GM18505 (cell line): ENCODE measurements at regions not wholly inside any gene's neighbourhood (a gene's known extent, or its start where the extent isn't known, plus 50 kb on each side); places are given as distances from the start of the nearest gene placed in this dataset.

Source experiments
- ATAC-seq: cut with Tn5 transposase; IDR thresholded peaks from one replicate; pipeline ENCODE4 v1.9.1; 2021; ENCODE audit not compliant: unreplicated experiment
- POLR2A ChIP-seq: IDR thresholded peaks from 4 replicates; pipeline ENCODE4 v1.6.1; 2011; ENCODE audit warnings: borderline replicate concordance; ENCODE audit not compliant: insufficient read depth, insufficient read length; ENCODE audit errors: extremely low read depth

- ATAC-seq = no peak
Measured at GRCh38 chr11:116657842-116658825, 114.7 kb downstream of the BUD13 start.

GRCh38 chr11:116656011-116656410 lies 116.8 kb downstream of the BUD13 start:
- ATAC-seq = no peak
- TF ChIP-seq POLR2A = no peak

More at GRCh38 chr11:116657842-116658825, 114.7 kb downstream of the BUD13 start:
- no peak for TF ChIP-seq POLR2A

DNA sequence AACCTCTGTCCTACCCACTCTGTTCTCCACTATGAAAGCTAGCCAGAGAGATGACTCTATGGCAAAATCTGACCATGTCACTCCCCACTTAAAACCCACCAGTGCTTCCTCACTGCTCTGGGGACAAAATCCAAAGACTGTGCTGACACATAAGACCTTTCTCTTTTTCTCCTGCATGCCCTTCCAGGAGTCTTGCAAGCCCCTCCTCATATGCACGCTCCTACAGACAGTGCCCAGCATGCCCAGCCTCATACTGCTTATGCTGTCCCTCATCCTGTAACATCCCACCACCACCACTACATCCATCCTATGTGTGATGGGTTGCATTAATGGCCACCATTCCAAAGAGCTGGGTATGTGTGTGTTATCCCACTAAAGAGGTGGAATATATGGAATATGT lies 118.3 kb downstream of the BUD13 start:
- no peak for ATAC-seq
- TF ChIP-seq POLR2A = no peak

GRCh38 chr11:116653206-116653605 lies 119.6 kb downstream of the BUD13 start:
- TF ChIP-seq POLR2A = no peak
- ATAC-seq = no peak

DNA sequence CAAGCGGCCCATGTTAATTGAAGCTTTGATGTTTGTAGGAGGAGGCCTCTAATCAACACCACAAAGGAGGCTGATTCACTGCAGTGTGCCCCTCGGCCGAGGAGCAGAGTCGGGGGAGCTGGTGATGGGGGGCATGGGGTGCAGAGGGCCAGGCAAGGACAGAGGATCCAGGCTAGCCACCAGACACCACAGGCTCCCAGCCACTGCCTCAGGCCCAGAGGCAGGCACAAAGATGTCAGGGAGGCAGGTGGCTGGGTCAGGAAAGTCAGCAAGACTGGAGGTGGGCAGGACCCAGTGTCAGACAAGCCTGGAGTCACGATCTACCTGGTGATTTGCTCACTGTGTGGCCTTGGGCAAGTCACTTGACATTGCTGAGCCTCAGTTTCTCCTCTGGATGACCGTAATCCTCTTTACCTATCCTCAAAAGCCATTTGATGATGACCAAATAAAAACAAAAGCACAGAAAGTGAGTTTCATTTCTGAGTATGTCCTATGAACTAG lies 121.0 kb downstream of the BUD13 start:
- TF ChIP-seq POLR2A = no peak
- ATAC-seq = no peak

DNA sequence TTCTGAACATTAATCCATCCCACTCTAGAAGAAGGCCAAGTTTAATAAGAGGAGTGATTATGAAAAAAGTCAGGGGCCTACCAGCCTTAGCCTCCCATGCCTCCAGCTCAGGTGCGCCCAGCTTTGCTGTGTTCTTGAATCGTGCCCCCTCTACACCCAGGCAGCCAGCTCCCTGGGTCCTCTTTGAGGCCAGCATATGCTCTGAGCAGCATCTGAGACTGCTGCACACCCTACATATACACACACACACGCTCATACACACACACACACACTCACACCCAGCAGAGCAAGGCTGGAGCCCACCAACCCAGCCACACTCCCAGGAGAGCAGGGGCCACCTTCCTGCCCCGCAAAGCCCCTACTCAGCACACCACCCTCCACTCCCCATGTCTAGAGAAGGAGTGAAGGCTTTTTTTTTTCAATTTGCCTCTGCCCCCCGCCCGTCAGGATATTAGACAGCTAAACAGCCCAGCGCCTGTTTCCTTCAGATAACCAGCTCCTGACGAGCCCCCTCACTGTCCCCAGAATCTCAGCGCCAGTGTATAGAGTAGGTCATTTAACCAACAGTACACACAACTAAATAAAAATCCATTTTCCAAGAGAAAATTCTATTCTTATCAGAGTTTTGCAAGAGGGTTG lies 121.6 kb downstream of the BUD13 start:
- no peak for TF ChIP-seq POLR2A
- ATAC-seq = no peak

GRCh38 chr11:116650052-116650451 lies 122.7 kb downstream of the BUD13 start:
- TF ChIP-seq POLR2A = no peak
- ATAC-seq = no peak

DNA sequence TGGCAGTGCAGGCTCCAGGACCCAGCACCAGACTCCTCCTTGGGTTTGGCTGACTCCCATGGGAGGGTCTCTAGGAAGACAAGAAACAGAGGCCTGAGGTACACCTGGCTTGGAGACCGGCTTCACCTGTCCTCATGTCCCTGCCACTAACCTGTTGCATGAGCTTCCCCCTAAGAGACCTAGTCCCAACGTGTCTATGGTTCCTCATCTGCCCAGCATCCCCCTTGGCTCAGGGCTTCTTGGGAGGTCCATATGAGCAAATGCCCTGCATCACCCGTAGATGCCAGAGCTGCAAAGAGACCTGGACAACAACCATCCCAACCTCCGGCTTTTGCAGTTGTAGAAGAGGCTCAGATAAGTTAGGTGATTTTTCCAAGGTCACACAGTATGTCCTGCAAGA lies 123.5 kb downstream of the BUD13 start:
- ATAC-seq = no peak
- no peak for TF ChIP-seq POLR2A

DNA sequence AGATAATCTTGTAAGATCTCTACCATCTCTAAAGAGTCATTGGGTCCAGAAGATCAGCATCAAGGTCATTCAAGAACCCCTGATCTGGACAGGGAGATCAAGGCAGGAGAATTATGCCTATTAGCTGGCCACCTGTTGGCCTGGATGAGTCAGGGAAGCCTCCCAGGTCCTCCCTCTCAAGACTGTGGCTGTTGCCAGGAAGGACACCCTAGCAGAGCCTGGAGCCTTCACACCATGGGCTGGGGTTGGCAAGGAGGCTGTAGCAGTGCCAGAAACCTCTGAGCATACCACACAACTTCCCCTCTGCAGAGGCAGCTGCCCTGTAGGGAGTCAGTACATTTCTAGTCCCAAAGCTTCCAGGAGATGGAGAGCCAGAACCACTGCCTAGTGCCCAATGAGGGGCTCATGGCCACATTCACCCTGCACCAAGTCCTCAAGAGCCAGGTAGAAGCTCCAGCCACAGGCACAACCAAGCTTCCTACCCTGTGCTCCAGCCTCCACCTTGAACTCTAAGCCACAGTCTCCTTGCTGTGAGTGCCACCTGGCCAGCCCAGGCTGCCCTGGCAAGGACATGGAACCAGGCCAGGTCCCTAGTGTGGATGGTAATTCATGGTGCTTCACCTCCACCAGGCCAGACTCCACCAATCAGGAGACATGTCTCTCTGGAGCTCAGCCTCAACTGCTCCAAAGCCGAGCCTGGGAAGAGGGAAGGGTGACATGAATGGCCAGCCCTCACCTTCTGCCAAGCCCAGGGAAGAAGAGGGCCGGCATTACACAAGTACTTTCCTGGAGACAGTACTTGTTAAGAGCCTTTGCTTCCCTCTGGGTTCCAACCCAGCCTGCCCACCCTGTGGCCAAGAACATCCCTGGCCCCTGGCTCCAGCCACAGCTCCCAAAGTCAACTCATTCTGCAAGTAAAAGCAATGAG lies 124.3 kb downstream of the BUD13 start:
- no peak for ATAC-seq
- TF ChIP-seq POLR2A = no peak

DNA sequence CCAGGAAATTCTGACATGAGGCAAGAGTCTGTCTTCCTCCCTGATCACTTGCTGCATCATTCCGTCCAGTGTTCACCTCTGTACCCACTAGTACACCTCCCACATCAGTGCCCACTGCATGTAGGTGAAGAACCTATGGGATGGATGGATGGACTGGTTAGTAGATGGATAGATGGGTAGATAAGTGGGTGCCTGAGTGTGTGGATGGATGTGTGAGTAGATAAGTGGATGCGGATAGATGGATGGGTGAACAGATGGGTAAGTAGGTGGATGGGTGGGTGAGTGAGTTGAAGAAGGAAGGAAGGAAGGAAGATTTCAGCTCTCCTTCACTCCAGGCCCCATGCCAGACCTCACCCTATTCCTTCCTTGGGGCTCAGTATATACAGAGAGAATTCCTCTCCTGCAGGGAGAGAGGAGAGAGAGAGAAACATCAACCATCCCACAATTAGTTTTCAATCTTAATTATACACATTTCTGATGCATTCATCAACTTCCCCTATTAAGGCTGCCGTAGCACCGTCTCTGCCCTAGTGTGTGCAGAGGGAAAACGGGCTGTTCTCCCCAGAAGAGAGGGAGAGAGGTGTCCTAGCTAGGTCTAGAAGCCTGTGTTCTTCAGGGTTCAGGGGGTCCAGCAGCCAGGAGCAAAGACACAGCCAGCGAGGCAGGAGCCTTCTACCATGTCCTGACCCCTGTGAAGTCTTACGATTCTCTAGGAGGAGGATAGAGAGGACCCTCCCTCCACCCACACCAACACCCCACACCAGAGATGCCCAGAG lies 125.3 kb downstream of the BUD13 start:
- ATAC-seq = no peak
- TF ChIP-seq POLR2A = no peak

- ATAC-seq = no peak
- TF ChIP-seq POLR2A = no peak
Measured at GRCh38 chr11:116646191-116646590, 126.6 kb downstream of the BUD13 start.

DNA sequence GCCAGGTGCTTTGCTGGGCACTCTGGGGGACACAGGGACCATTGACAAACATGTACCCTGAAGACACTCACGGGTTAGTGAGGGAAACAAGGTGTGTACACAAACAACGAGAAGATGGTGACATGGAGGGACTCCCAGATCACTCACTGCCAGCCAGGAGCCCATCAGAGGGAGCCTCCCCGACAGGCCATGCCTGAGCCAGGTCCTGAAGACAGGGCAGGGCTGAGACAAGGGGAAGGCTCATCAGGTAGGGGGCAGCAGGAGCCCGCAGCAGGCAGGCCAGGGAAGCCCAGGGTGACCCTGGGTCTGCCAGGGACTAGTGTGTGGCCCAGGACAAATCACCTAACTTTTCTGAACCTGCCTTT lies 127.9 kb downstream of the BUD13 start:
- TF ChIP-seq POLR2A = no peak
- no peak for ATAC-seq

GRCh38 chr11:116644201-116644940 lies 128.4 kb downstream of the BUD13 start:
- no peak for TF ChIP-seq POLR2A

More at GRCh38 chr11:116644201-116644940, 128.4 kb downstream of the BUD13 start:
- no peak for ATAC-seq
